Upper lobe of left lung (tissue), 4 donors: ENCODE measurements at regions not wholly inside any gene's neighbourhood (a gene's known extent, or its start where the extent isn't known, plus 50 kb on each side); places are given as distances from the start of the nearest gene placed in this dataset.

ENCODE experiments used
- EP300 ChIP-seq, 4 donors: sonication (generic); formaldehyde crosslinking; IDR thresholded peaks; one replicate each; pipeline ENCODE4 v1.5.1; 2017; ENCODE audit warnings: antibody characterized with exemption in 4 of 4, control low read depth in 2 of 4
- POLR2A ChIP-seq, 4 donors: fragments of 450-650 bp; IDR thresholded peaks; one replicate each; pipeline ENCODE4 v1.5.1; 2016 to 2017; ENCODE audit warnings: antibody characterized with exemption in 4 of 4, mild to moderate bottlenecking in 2 of 4
- TF ChIP-seq, protein P1 (sequence below), 6 experiments: fragments of 450-650 bp in 4 of 6; fragments of 200-600 bp in 2 of 6; sonication (generic) in 2 of 6; IDR thresholded peaks; one replicate each; pipeline ENCODE4 v1.5.1; 2016 to 2019; ENCODE audit warnings: antibody characterized with exemption in 6 of 6

DNA sequence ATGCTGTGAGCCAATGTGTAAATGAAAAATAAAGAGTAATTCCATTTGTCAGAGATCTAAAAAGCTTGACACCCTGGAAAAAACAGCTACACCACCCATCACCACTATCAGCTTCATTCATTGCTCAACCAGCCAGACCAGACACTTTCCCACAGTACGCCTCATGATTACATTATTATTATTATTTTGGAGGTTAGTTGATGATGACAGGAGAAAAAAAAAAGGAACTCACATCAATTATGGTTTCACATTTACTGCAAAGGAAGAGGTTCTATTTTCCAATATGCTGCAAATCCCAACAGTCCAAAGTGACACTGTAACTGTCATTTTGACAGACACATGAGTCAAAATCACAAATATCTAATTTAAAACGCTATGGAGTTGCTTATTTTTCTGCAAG, 134.7 kb upstream of the TSC22D2 start:
- TF ChIP-seq, protein P1, sequence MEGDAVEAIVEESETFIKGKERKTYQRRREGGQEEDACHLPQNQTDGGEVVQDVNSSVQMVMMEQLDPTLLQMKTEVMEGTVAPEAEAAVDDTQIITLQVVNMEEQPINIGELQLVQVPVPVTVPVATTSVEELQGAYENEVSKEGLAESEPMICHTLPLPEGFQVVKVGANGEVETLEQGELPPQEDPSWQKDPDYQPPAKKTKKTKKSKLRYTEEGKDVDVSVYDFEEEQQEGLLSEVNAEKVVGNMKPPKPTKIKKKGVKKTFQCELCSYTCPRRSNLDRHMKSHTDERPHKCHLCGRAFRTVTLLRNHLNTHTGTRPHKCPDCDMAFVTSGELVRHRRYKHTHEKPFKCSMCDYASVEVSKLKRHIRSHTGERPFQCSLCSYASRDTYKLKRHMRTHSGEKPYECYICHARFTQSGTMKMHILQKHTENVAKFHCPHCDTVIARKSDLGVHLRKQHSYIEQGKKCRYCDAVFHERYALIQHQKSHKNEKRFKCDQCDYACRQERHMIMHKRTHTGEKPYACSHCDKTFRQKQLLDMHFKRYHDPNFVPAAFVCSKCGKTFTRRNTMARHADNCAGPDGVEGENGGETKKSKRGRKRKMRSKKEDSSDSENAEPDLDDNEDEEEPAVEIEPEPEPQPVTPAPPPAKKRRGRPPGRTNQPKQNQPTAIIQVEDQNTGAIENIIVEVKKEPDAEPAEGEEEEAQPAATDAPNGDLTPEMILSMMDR (IDR thresholded peaks at IDR 0.05): no peak
- TF ChIP-seq POLR2A (IDR thresholded peaks at IDR 0.05): no peak
- no peak for TF ChIP-seq EP300 (IDR thresholded peaks at IDR 0.05)
